SU-DHL-6 (cell line): ENCODE measurements at regions not wholly inside any gene's neighbourhood (a gene's known extent, or its start where the extent isn't known, plus 50 kb on each side); places are given as distances from the start of the nearest gene placed in this dataset.

Source experiments
- H2AFZ ChIP-seq: fragments of 200-600 bp; sonication (generic); 2 replicates; pipeline ENCODE4 v1.6.1; 2014; ENCODE audit warnings: low read depth, mild to moderate bottlenecking, moderate library complexity, mixed read lengths, antibody characterized with exemption, low read length; ENCODE audit not compliant: severe bottlenecking
- H3F3A ChIP-seq: fragments of 200-600 bp; shearing (Covaris generic); 2 replicates; pipeline ENCODE4 v1.6.0; 2016; ENCODE audit warnings: antibody characterized with exemption, mild to moderate bottlenecking; ENCODE audit not compliant: insufficient read depth
- H3K27ac ChIP-seq: fragments of 200-600 bp; sonication (generic); 2 replicates; pipeline ENCODE4 v1.5.1; 2016; ENCODE audit warnings: low read depth, mild to moderate bottlenecking, low read length, moderate library complexity, mixed read lengths
- H3K27me3 ChIP-seq: fragments of 200-600 bp; sonication (generic), shearing (Covaris generic); 2 replicates; pipeline ENCODE4 v1.6.0; 2014; ENCODE audit warnings: mild to moderate bottlenecking, low read length
- H3K36me3 ChIP-seq: fragments of 200-600 bp; sonication (generic); 2 replicates; pipeline ENCODE4 v1.6.1; 2014; ENCODE audit warnings: mild to moderate bottlenecking, low read length, mixed read lengths
- H3K4me2 ChIP-seq: fragments of 300-600, 200-600 bp; shearing (Covaris generic), sonication (generic); 2 replicates; pipeline ENCODE4 v1.6.0; 2014; ENCODE audit warnings: low read length, low read depth, mild to moderate bottlenecking; ENCODE audit not compliant: poor library complexity, severe bottlenecking
- H3K4me3 ChIP-seq: fragments of 200-600 bp; sonication (generic); 2 replicates; pipeline ENCODE4 v1.5.1; 2014; ENCODE audit warnings: antibody characterized with exemption, low read length, mild to moderate bottlenecking, mixed read lengths; ENCODE audit not compliant: insufficient read depth, poor library complexity, severe bottlenecking
- H3K79me2 ChIP-seq: fragments of 200-600 bp; sonication (generic); 2 replicates; pipeline ENCODE4 v1.6.1; 2014; ENCODE audit warnings: mild to moderate bottlenecking, low read length, moderate library complexity; ENCODE audit not compliant: insufficient read depth
- H3K9ac ChIP-seq: fragments of 200-600 bp; sonication (generic); 2 replicates; pipeline ENCODE4 v1.7.0; 2014; ENCODE audit warnings: mild to moderate bottlenecking, low read length
- H3K9me2 ChIP-seq: fragments of 200-600 bp; sonication (generic); replicated peaks from 2 replicates; pipeline ENCODE4 v1.6.1; 2014; ENCODE audit warnings: low read length; ENCODE audit not compliant: insufficient read depth
- H3K9me3 ChIP-seq: fragments of 200-600 bp; sonication (generic); 2 replicates; pipeline ENCODE4 v1.6.1; 2014; ENCODE audit warnings: low read length, mixed read lengths; ENCODE audit not compliant: insufficient read depth
- H4K20me1 ChIP-seq: fragments of 200-600 bp; sonication (generic); 2 replicates; pipeline ENCODE4 v1.6.1; 2014; ENCODE audit warnings: low read depth, mild to moderate bottlenecking, antibody characterized with exemption, low read length, moderate library complexity, mixed read lengths
- CTCF ChIP-seq: fragments of 200-600 bp; sonication (generic); IDR thresholded peaks from one replicate; pipeline ENCODE4 v1.5.1; 2017; ENCODE audit warnings: antibody characterized with exemption, mild to moderate bottlenecking, low read length, moderate library complexity; ENCODE audit not compliant: insufficient read depth, poor library complexity, severe bottlenecking
- EZH2phosphoT487 ChIP-seq: fragments of 200-600 bp; sonication (generic), shearing (Covaris generic); conservative IDR thresholded peaks from 2 replicates; pipeline ENCODE4 v1.6.1; 2018; ENCODE audit warnings: mild to moderate bottlenecking, antibody characterized with exemption, low read length, moderate library complexity, mixed read lengths

GRCh38 chr5:12022444-12022843 lies 118.2 kb upstream of the CTNND2 start:
- H3K9me2 ChIP-seq = no peaks in the 10 kb centered on the region

GRCh38 chr5:12019306-12019705 lies 115.1 kb upstream of the CTNND2 start:
- no peaks in the 10 kb centered on the region for H3K79me2 ChIP-seq
- no peaks in the 10 kb centered on the region for H3K9me3 ChIP-seq
- H3K4me2 ChIP-seq = no peak overlapping the region
- H3K9ac ChIP-seq = no peak overlapping the region
- no peak overlapping the region for H3K27ac ChIP-seq
- H3K9me2 ChIP-seq = no peaks in the 10 kb centered on the region
- no peaks in the 10 kb centered on the region for H3F3A ChIP-seq
- no peak overlapping the region for H3K4me3 ChIP-seq
- TF ChIP-seq CTCF (no peak), EZH2phosphoT487 (no peak)
- no peaks in the 10 kb centered on the region for H3K27me3 ChIP-seq
- H2AFZ ChIP-seq = no peak overlapping the region
- 0 out of 2 replicates have a peak, but pooled peaks cover 3% of the 10 kb centered on the region for H4K20me1 ChIP-seq
- H3K36me3 ChIP-seq = no peaks in the 10 kb centered on the region

More at GRCh38 chr5:12022444-12022843, 118.2 kb upstream of the CTNND2 start:
- H3F3A ChIP-seq = no peaks in the 10 kb centered on the region
- peaks cover 4% of the 10 kb centered on the region; the same call in 1 of the 2 replicates for H3K9me3 ChIP-seq
- no peak overlapping the region for H3K9ac ChIP-seq
- TF ChIP-seq CTCF (no peak), EZH2phosphoT487 (no peak)
- H3K27ac ChIP-seq = no peak overlapping the region
- no peaks in the 10 kb centered on the region for H3K36me3 ChIP-seq
- no peaks in the 10 kb centered on the region for H3K79me2 ChIP-seq
- H4K20me1 ChIP-seq = 0 out of 2 replicates have a peak, but pooled peaks cover 3% of the 10 kb centered on the region
- no peak overlapping the region for H3K4me2 ChIP-seq
- no peaks in the 10 kb centered on the region for H3K27me3 ChIP-seq
- no peak overlapping the region for H2AFZ ChIP-seq
- no peak overlapping the region for H3K4me3 ChIP-seq

DNA sequence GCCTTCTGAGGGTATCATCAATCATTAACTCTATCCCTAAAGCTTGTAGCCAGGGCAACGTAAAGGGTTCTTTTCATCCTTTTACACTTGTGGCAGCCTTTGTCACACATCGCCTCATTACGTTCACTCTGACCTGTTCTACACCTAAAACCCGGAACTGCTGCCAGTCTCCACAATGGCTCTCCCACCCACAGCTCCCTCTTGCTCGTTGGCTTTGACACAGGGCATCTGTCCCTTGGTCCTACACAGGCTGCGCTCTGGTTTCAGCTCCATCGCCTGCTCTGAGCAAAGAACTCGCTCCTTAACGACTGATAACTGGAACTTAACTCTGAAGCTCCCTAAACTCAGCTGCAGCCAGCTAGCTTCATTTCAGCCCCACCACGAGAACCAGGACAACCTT lies 112.8 kb upstream of the CTNND2 start:
- Histone ChIP-seq H3K4me3 (no peak overlapping the region), H2AFZ (no peak overlapping the region), H3K9me2 (no peaks in the 10 kb centered on the region), H3K27me3 (no peaks in the 10 kb centered on the region), H3K9me3 (no peaks in the 10 kb centered on the region), H3K9ac (no peak overlapping the region), H3K79me2 (no peaks in the 10 kb centered on the region), H3F3A (no peaks in the 10 kb centered on the region), H3K4me2 (no peak overlapping the region), H3K36me3 (no peaks in the 10 kb centered on the region), H4K20me1 (0 out of 2 replicates have a peak, but pooled peaks cover under 1% of the 10 kb centered on the region), H3K27ac (no peak overlapping the region)
- TF ChIP-seq CTCF (no peak), EZH2phosphoT487 (no peak)
